PC-9 (cell line): ENCODE measurements at regions not wholly inside any gene's neighbourhood (a gene's known extent, or its start where the extent isn't known, plus 50 kb on each side); places are given as distances from the start of the nearest gene placed in this dataset.

Experiments used
- EZH2 ChIP-seq: fragments of 200-600 bp; sonication (generic); IDR thresholded peaks from 2 replicates; pipeline ENCODE4 v1.8.0; 2017; ENCODE audit warnings: antibody characterized with exemption, low read depth
- TF ChIP-seq, protein P1 (sequence below): fragments of 200-600 bp; sonication (generic); conservative IDR thresholded peaks from 2 replicates; pipeline ENCODE4 v1.6.1; 2017; ENCODE audit warnings: mixed run types, antibody characterized with exemption, mild to moderate bottlenecking, moderate library complexity

DNA sequence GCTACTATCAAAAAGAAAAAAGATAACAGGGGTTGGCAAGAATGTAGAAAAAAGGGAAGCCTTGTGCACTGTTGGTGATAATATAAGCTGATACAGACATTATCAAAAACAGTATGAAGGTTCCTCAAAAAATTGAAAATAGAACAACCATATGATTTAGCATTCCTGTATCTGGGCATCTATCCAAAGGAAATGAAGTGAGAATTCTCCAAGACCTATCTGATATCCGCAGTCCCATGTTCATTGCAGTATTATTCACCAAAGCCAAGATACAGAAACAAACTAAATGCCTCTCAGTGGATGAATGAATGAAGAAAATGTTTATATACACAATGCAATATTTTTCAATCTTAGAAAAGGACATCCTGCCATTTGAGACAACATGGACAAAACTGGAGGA is 1943.3 kb downstream of the MAT2B start:
- TF ChIP-seq, protein P1, sequence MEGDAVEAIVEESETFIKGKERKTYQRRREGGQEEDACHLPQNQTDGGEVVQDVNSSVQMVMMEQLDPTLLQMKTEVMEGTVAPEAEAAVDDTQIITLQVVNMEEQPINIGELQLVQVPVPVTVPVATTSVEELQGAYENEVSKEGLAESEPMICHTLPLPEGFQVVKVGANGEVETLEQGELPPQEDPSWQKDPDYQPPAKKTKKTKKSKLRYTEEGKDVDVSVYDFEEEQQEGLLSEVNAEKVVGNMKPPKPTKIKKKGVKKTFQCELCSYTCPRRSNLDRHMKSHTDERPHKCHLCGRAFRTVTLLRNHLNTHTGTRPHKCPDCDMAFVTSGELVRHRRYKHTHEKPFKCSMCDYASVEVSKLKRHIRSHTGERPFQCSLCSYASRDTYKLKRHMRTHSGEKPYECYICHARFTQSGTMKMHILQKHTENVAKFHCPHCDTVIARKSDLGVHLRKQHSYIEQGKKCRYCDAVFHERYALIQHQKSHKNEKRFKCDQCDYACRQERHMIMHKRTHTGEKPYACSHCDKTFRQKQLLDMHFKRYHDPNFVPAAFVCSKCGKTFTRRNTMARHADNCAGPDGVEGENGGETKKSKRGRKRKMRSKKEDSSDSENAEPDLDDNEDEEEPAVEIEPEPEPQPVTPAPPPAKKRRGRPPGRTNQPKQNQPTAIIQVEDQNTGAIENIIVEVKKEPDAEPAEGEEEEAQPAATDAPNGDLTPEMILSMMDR: no peak
- no peak for TF ChIP-seq EZH2
